WERI-Rb-1 (cell line): ENCODE measurements at regions not wholly inside any gene's neighbourhood (a gene's known extent, or its start where the extent isn't known, plus 50 kb on each side); places are given as distances from the start of the nearest gene placed in this dataset.

Experiments
- DNase-seq: peaks from one replicate; pipeline ENCODE4 v3.0.0-alpha.2; 2020
- H3K27ac ChIP-seq: fragments of 250-450 bp; sonication (Bioruptor Pico); 2 replicates; pipeline ENCODE4 v1.5.1; 2020; ENCODE audit warnings: mild to moderate bottlenecking, moderate library complexity
- H3K27me3 ChIP-seq: fragments of 250-450 bp; sonication (Bioruptor Pico); 2 replicates; pipeline ENCODE4 v1.5.1; 2021; ENCODE audit warnings: mild to moderate bottlenecking, low read depth, moderate library complexity; ENCODE audit not compliant: insufficient read depth, severe bottlenecking
- H3K36me3 ChIP-seq: fragments of 250-450 bp; sonication (Bioruptor Pico); 2 replicates; pipeline ENCODE4 v1.5.1; 2020; ENCODE audit warnings: mild to moderate bottlenecking, moderate library complexity
- H3K4me3 ChIP-seq: 2 replicates; pipeline ENCODE4 v1.5.1; 2011; ENCODE audit warnings: low read depth, mild to moderate bottlenecking, control low read depth, low read length
- H3K9me3 ChIP-seq: fragments of 250-450 bp; sonication (Bioruptor Pico); 2 replicates; pipeline ENCODE4 v1.5.1; 2021; ENCODE audit warnings: mild to moderate bottlenecking, moderate library complexity; ENCODE audit not compliant: severe bottlenecking
- CTCF ChIP-seq: IDR thresholded peaks from 2 replicates; pipeline ENCODE4 v1.5.1; 2011; ENCODE audit warnings: low read depth, mild to moderate bottlenecking, control low read depth, inconsistent platforms, low read length

DNA sequence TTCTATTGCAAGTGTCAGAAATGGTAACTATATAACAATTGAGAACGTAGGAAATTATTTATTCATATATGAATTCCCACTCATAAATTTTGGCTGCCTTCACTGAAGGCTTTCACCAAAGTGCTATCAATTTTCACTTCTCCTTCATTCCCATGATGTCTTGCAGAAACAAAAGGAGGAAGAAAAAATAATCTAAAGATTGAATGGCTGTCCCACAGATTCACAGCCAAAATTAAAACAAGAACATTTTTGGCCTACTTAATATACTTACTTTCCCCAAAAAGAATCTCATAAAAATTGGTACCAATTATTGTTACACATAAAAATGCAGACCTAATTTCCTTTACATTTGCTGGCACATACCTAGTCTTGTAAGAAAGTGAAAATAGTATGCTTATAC lies 616.1 kb downstream of the CD109 start:
- Histone ChIP-seq H3K4me3 (no peak overlapping the region), H3K36me3 (no peaks in the 10 kb centered on the region), H3K9me3 (no peaks in the 10 kb centered on the region), H3K27ac (no peak overlapping the region), H3K27me3 (peaks cover 27% of the 10 kb centered on the region)
- TF ChIP-seq CTCF = no peak
- no peak for DNase-seq

DNA sequence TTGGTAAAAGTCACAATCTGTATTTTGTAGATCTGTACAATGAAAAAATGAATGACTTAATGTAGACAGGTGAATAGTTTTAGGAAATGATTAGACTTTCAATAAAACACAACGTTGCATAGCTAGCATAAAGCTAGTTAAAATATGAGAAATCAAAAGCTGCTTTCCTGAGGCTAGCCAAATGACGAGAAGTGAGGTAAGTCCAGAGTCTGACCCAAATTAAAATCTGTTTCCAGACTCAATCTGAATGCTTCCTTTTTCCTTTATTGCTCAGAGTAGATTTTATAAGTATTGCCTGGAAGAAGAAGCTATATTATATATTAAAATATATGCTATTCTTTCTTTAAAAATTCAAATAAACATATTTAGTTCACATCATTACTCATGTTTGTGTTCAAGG lies 615.4 kb downstream of the CD109 start:
- no peak for DNase-seq
- H3K27me3 ChIP-seq = peaks cover 29% of the 10 kb centered on the region
- no peak overlapping the region for H3K27ac ChIP-seq
- no peak for TF ChIP-seq CTCF
- H3K9me3 ChIP-seq = no peaks in the 10 kb centered on the region
- H3K36me3 ChIP-seq = no peaks in the 10 kb centered on the region
- no peak overlapping the region for H3K4me3 ChIP-seq

DNA sequence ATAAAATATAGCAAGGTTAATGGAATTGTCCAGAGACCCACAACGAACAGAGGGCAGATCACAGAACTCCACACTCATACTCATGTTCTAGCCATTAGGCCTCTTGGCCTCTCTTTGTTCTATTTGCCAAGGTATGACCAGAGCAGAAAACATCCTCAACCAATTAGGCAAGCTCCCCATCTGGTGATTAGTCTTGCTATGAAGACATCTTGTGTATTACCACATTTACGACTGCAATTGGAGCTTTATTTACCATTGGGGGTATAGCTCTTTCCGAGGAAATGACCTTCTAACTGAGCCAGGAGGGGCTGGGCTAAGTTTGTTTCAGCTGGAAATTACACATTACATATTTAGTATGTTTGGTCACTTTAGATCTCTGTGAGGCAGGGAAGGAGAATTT lies 593.9 kb downstream of the CD109 start:
- DNase-seq = no peak
- no peak for TF ChIP-seq CTCF
- no peaks in the 10 kb centered on the region for H3K9me3 ChIP-seq
- H3K36me3 ChIP-seq = no peaks in the 10 kb centered on the region
- no peak overlapping the region for H3K27ac ChIP-seq
- H3K27me3 ChIP-seq = peaks cover 7% of the 10 kb centered on the region
- H3K4me3 ChIP-seq = no peak overlapping the region

DNA sequence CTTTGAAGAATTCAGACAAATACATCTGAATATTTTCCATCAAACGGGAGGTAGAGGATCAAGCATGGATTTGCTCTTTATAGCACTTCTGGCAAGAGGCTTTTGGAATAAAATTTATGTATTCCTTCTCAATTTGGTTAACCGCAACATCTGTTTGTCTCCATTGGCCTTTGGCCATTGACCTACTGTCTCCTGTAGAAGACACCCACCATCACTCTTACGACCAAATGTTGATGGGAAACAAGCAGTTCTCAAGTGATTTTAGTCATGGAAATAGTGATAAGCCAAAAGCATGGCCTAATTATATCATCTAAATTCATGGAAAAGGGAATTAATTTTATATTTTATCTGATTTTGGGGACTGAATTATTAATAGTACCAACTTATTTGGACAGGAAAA lies 591.9 kb downstream of the CD109 start:
- H3K27me3 ChIP-seq = peaks cover 19% of the 10 kb centered on the region
- no peak for TF ChIP-seq CTCF
- no peak for DNase-seq
- no peaks in the 10 kb centered on the region for H3K36me3 ChIP-seq
- no peak overlapping the region for H3K4me3 ChIP-seq
- H3K9me3 ChIP-seq = no peaks in the 10 kb centered on the region
- no peak overlapping the region for H3K27ac ChIP-seq

DNA sequence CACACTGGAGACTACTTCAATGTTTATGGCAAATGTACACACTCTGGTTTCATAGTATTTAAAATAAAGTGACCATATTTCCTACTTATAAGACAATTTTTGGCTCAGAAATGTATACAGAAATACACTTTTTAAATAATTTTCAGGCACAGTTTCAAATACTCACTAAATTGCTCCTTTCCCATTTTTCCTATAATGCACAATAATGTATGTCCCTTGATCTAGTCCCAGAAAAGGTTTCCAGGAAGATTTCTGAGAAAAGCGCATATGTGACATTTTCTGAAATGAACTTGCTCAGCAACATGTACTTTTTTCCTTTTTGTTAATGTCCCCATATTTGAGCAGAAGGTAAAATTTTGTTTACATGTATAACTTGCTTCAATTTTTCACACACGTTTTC lies 591.4 kb downstream of the CD109 start:
- DNase-seq = no peak
- H3K36me3 ChIP-seq = no peaks in the 10 kb centered on the region
- no peak for TF ChIP-seq CTCF
- H3K9me3 ChIP-seq = no peaks in the 10 kb centered on the region
- H3K27ac ChIP-seq = no peak overlapping the region
- H3K27me3 ChIP-seq = peaks cover 23% of the 10 kb centered on the region
- no peak overlapping the region for H3K4me3 ChIP-seq

- peaks cover 41% of the 10 kb centered on the region for H3K27me3 ChIP-seq
- no peak for DNase-seq
- no peak overlapping the region for H3K27ac ChIP-seq
- no peak overlapping the region for H3K4me3 ChIP-seq
- TF ChIP-seq CTCF = no peak
- no peaks in the 10 kb centered on the region for H3K36me3 ChIP-seq
- H3K9me3 ChIP-seq = no peaks in the 10 kb centered on the region
These were observed 588.3 kb downstream of the CD109 start for GRCh38 chr6:74284284-74284683.
